Endothelial cell (in vitro differentiated cells): ENCODE measurements at regions not wholly inside any gene's neighbourhood (a gene's known extent, or its start where the extent isn't known, plus 50 kb on each side); places are given as distances from the start of the nearest gene placed in this dataset.
"Not testable (repeated sequence)": the region's sequence is repeated elsewhere in the genome, so short reads cannot be mapped to it uniquely, and the experiment has no call there.

Experiments used
- DNase-seq: peaks from one replicate; pipeline ENCODE4 v3.0.0; 2021; ENCODE audit warnings: low spot score
- H3K27ac Mint-ChIP-seq: one replicate; pipeline ENCODE4 v1.8.0; 2021; ENCODE audit warnings: mixed read lengths, inconsistent platforms; ENCODE audit not compliant: unreplicated experiment
- H3K27me3 Mint-ChIP-seq: one replicate; pipeline ENCODE4 v1.8.0; 2021; ENCODE audit warnings: mild to moderate bottlenecking, moderate library complexity, mixed read lengths, inconsistent platforms; ENCODE audit not compliant: unreplicated experiment
- H3K36me3 Mint-ChIP-seq: one replicate; pipeline ENCODE4 v1.8.0; 2021; ENCODE audit warnings: mild to moderate bottlenecking, low read depth, mixed read lengths, inconsistent platforms; ENCODE audit not compliant: unreplicated experiment
- H3K4me1 Mint-ChIP-seq: one replicate; pipeline ENCODE4 v1.8.0; 2021; ENCODE audit warnings: mild to moderate bottlenecking, mixed read lengths, inconsistent platforms; ENCODE audit not compliant: unreplicated experiment
- H3K4me3 Mint-ChIP-seq: one replicate; pipeline ENCODE4 v1.8.0; 2021; ENCODE audit warnings: mild to moderate bottlenecking, mixed read lengths, inconsistent platforms; ENCODE audit not compliant: unreplicated experiment
- H3K9me3 Mint-ChIP-seq: one replicate; pipeline ENCODE4 v1.8.0; 2021; ENCODE audit warnings: mixed read lengths, inconsistent platforms; ENCODE audit not compliant: unreplicated experiment
- CTCF ChIP-seq: fragments of 200-600 bp; sonication (generic); IDR thresholded peaks from one replicate; pipeline ENCODE4 v1.5.0; 2021; ENCODE audit warnings: antibody characterized with exemption; ENCODE audit not compliant: unreplicated experiment

GRCh38 chr9:40909821-40910220 lies 218.7 kb downstream of the FOXD4L6 start:
- H3K9me3 Mint-ChIP-seq = peaks cover 76% of the 10 kb centered on the region
- H3K36me3 Mint-ChIP-seq = peaks cover 36% of the 10 kb centered on the region
- H3K27me3 Mint-ChIP-seq = peaks cover 38% of the 10 kb centered on the region
- TF ChIP-seq CTCF = no peak
- H3K4me1 Mint-ChIP-seq = no peaks in the 10 kb centered on the region
- H3K27ac Mint-ChIP-seq = no peak overlapping the region
- DNase-seq = no peak
- H3K4me3 Mint-ChIP-seq = no peak overlapping the region

GRCh38 chr9:40909111-40909510 lies 219.4 kb downstream of the FOXD4L6 start:
- H3K9me3 Mint-ChIP-seq = peaks cover 68% of the 10 kb centered on the region
- H3K27me3 Mint-ChIP-seq = peaks cover 31% of the 10 kb centered on the region
- peaks cover 36% of the 10 kb centered on the region for H3K36me3 Mint-ChIP-seq
- DNase-seq, H3K4me1 Mint-ChIP-seq, H3K4me3 Mint-ChIP-seq, H3K27ac Mint-ChIP-seq: not testable (repeated sequence)

- no peak for DNase-seq
- Mint-ChIP-seq H3K4me3 (no peak overlapping the region), H3K27me3 (peaks cover 26% of the 10 kb centered on the region), H3K4me1 (no peaks in the 10 kb centered on the region), H3K9me3 (peaks cover 59% of the 10 kb centered on the region), H3K36me3 (peaks cover 33% of the 10 kb centered on the region), H3K27ac (no peak overlapping the region)
- no peak for TF ChIP-seq CTCF
These were observed 220.5 kb downstream of the FOXD4L6 start for GRCh38 chr9:40907657-40908624.

- not testable (repeated sequence) for H3K4me3 Mint-ChIP-seq, DNase-seq, H3K4me1 Mint-ChIP-seq, H3K27ac Mint-ChIP-seq
- Mint-ChIP-seq H3K9me3 (peaks cover 53% of the 10 kb centered on the region), H3K27me3 (peaks cover 26% of the 10 kb centered on the region), H3K36me3 (peaks cover 33% of the 10 kb centered on the region)
These were observed 221.6 kb downstream of the FOXD4L6 start for GRCh38 chr9:40906879-40907278.

GRCh38 chr9:40892315-40892714 lies 236.2 kb downstream of the FOXD4L6 start:
- H3K36me3 Mint-ChIP-seq, H3K4me1 Mint-ChIP-seq, DNase-seq, H3K4me3 Mint-ChIP-seq, H3K27ac Mint-ChIP-seq: not testable (repeated sequence)
- peaks cover 17% of the 10 kb centered on the region for H3K9me3 Mint-ChIP-seq
- H3K27me3 Mint-ChIP-seq = peaks cover 15% of the 10 kb centered on the region

GRCh38 chr9:40885858-40886257 lies 242.6 kb downstream of the FOXD4L6 start:
- H3K4me1 Mint-ChIP-seq, DNase-seq, H3K4me3 Mint-ChIP-seq, H3K27ac Mint-ChIP-seq: not testable (repeated sequence)
- Mint-ChIP-seq H3K27me3 (peaks cover 22% of the 10 kb centered on the region), H3K36me3 (peaks cover 24% of the 10 kb centered on the region), H3K9me3 (peaks cover 46% of the 10 kb centered on the region)

- not testable (repeated sequence) for DNase-seq, H3K4me1 Mint-ChIP-seq, H3K4me3 Mint-ChIP-seq, H3K27ac Mint-ChIP-seq
- Mint-ChIP-seq H3K9me3 (peaks cover 54% of the 10 kb centered on the region), H3K27me3 (peaks cover 22% of the 10 kb centered on the region), H3K36me3 (peaks cover 24% of the 10 kb centered on the region)
These were observed 243.5 kb downstream of the FOXD4L6 start for GRCh38 chr9:40884902-40885490.
